Middle frontal gyrus (tissue), 1 donor: ENCODE measurements at regions not wholly inside any gene's neighbourhood (a gene's known extent, or its start where the extent isn't known, plus 50 kb on each side); places are given as distances from the start of the nearest gene placed in this dataset.
A peak's percentile ranks its signal among the peaks of the same experiment; 100 is the strongest.

Experiments
- DNase-seq: peaks from one replicate; pipeline ENCODE4 v3.0.0-alpha.2; 2015; ENCODE audit warnings: low spot score; ENCODE audit errors: extremely low spot score

DNA sequence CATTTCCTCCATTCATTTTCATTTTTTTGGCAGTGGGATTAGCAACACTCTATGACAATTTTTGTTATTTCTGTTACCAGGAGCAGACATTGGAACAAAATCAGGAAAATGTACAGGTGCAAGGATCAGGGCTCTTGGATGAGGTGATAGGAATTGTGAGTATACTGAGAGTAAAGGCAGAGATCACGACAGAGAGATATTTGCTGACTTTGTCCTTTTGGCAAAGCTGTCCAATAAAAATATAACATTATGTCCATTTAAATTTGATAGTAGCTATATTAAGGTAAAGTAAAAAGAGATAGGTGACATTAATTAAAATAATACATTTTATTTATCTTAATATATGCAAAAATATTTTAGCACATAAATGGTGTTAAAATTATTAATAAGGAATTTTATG is 373.1 kb upstream of the GNPDA2 start:
- no peak for DNase-seq

DNA sequence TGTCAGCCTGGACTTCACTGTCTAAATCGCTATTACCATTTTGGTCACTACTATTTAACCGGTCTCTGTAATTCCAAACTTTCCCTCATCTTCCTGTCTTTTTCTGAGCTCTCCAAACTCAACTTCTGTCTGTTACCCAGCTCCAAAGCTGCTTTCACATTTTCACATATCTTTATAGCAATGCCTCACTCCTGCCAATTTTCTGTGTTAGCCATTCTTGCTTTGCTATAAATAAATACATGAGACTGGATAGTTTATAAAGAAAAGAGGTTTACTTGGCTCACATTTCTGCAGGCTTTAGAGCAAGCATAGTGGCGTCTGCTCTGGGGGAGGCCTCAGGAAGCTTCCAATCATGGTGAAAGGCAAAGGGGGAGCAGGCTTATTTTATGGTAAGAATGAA is 368.3 kb upstream of the GNPDA2 start:
- no peak for DNase-seq

DNA sequence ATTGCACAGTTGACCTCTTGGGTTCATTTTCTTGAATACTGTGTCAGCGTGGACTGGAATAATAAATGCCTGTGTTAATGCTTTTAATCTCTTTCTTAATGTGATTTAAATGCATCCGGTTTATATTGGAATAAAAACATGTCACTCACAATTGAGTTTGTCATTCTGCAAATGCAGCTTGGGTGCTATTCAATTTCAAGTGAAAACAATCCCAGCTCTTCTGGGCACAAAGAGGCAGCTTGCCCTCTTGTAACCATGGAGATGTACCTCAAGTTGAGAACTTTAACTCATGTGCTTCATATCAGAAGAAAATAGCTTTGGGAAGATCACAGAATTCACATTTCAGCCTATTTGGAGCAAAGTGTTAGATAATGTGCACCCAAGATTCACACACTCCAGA is 355.7 kb upstream of the GNPDA2 start:
- no peak for DNase-seq

DNA sequence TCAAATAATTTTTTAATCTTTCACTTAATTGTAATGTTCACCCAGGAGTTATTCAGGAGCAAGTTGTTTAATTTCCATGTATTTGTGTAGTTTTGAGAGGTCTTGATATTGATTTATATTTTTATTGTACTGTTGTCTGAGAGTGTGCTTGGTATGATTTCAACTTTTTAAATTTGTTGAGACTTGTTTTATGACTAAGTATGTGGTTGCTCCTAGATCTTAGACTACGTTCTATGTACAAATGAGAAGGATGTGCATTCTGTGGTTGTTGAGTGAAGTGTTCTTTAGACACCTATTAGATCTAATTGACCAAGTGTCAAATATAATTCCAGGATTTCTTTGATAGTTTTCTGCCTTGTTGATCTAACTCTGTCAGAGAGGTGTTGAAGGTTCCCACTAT is 353.3 kb upstream of the GNPDA2 start:
- no peak for DNase-seq

DNA sequence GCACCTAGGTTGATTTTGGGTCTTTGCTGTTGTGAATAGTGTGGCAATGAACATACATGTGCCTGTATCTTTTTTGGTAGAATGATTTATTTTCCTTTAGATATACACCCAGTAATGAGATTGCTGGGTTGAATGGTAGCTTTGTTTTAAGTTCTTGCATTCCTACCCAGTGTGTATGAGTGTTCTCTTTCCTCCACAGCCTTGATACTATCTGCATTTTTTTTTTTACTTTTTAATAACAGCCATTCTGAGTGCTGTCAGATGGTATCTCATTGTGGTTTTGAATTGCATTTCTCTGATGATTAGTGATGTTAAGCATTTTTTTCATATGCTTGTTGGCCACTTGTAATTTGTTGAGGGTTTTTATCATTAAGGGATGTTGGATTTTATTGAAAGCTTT is 351.8 kb upstream of the GNPDA2 start:
- DNase-seq: no peak

GRCh38 chr4:45072981-45073380 is 346.6 kb upstream of the GNPDA2 start:
- no peak for DNase-seq

DNA sequence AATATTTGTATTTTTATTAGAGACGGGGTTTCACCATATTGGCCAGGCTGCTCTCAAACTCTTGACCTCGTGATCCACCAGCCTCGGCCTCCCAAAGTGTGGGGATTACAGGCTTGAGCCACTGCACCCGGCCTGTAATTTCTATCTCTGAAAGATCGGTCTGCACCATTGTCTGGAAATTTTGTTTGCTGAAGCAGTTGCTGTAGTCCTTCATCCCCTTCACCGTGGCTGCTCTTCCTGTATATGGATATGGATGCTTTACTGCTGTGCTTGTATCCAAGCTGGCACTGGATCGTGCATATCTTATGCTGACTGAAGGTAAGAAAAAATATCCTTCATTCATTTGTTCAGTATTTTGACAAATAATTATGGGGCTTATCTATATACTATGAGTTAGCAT is 338.4 kb upstream of the GNPDA2 start:
- DNase-seq: no peak

GRCh38 chr4:45063696-45064095 is 337.3 kb upstream of the GNPDA2 start:
- DNase-seq: no peak

GRCh38 chr4:45062935-45063545 is 336.7 kb upstream of the GNPDA2 start:
- DNase-seq: peak; percentile 41

- DNase-seq: no peak
Measured at GRCh38 chr4:45043911-45044310, 317.6 kb upstream of the GNPDA2 start.

DNA sequence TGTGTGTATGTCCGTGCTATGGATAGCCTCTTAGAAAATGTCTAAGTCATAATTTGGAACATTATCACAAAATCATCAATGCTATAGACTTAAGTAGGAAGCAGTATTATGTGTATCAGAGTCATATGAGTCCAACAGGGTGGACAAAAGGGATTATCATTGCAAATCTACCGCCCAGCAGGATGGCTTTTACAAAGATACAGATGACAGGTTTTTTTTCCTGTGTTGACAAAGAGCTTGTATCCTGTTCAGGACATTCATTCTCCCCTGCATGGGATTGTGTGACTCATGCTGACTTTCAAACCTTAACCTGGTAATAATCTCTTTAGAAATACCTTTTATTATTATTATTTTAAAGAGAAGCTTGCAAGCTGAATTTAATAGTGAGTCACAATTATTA is 310.3 kb upstream of the GNPDA2 start:
- no peak for DNase-seq

DNA sequence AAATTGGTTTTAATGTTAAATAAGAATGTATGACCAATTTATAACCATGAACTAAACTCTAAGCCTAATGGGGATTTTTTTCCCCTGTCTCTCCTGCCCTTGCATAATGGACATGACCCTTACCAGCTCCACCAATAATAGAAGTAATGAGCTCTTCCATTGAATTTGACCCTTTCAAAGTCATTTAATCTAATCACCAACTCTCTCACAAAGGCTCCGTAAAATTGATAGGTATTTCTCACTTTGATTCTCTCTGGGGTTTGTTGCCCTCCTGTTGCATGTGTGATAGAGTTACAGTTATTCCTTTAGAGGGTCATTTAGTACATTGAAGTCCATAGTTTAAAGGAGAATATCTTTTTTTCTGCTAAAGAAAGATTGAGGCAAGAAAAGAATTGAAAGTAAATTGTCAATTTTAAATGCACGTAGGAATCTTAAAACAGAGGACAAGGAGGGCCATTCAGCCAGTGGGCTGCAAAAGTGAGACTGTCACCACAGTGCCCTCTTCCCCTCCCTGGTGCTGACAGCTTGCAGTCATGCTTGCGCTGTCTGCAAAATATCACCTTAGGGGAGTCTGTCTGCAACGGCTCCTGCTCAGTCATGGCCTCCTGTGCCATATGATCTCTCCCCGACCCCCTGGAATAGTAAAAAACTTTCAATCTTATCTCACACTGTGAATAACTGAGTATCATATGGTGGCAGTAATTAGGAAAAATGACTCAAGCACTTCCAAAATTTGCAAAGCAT is 307.5 kb upstream of the GNPDA2 start:
- DNase-seq: no peak

DNA sequence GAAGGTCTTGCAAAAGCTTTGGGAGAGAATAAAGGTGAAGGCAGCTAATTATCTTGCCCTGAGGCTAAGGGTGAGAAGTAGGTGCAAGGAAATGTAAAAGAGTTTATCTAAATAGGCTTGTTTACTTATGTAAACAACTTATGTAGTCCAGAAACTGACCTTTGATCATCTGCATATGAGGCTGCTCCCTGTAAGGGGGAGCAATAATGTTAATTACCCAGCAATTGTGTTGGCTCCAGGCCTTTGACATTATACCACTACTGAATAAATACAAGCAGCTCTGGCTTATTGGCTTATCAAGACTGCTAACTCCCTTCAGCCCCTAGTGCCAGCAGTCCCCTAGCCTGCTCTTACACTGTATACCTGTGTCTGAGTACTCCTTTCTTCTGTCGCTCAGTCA is 303.7 kb upstream of the GNPDA2 start:
- no peak for DNase-seq

- DNase-seq: no peak
Measured at GRCh38 chr4:45007508-45007907, 281.2 kb upstream of the GNPDA2 start.

DNA sequence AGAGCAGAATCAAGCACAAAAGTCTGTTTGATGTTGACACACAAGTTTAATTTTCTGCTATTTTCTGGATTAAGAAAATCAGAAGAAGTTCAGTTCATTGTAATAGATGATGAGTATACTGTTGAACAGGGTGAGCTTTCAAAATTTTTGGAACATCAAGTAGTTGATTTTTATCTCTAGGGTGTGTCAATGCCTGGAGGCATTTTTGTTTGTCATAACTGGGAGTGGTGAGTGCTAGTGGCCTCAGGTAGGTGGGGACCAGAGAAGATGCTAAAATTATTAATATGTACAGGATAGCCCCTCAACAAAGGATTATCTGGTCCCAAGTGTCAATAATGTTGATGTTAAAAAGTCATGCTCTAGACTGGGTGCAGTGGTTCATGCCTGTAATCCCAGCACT is 279.7 kb upstream of the GNPDA2 start:
- DNase-seq: no peak

DNA sequence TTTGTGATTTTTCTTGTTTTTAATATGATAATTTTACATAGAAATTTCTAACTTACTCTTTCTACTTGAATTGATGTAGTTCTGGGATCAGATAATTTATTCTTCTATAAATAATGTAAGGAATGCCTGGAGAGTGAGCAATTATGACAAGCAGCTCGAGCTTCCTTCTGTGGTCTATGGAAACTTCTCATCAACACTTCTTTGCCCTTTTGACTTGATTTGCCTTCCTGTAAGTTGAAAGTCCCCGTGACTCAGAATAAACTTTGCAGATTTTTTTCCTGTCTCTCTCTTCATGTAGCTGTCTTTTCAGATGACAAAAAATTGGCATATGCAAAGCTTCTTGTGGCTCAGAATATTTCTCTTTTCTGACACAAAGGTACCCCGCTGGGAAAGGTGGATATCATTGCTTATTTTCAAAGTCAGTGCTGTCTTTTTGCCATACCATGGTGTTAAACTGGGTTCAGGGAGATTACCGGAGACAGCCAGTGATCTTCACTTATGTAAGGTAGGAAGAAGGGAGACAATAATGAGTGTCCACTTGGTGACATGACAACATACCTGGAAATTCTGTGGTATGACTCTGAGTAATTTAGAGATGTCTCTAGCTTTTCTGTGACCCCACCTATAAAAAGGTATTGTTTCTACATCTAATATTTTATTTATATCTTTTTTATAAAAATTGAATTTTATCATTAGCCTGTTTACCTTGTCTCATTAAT is 278.6 kb upstream of the GNPDA2 start:
- DNase-seq: no peak

- DNase-seq: no peak
Measured at GRCh38 chr4:45004326-45004725, 278.0 kb upstream of the GNPDA2 start.

GRCh38 chr4:44996276-44996845 is 270.0 kb upstream of the GNPDA2 start:
- DNase-seq: no peak

DNA sequence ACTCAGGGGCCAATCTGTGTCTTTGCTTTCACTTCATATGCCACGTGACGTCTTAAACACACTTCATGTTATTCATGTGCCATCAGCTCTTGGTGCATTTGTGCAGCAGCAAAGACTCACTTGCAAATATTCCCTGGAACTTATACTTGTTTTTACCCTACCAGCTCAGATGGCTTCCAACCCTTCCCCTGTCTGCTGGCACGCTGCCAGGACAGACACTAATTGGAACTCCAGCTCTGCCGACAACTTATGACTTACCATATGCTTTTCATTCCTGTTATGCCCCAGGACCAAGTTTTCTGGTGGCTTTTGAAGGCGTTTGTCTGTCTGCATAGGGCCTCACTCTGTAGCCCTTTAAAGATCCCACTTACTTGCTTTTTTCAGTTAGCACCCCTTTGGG is 261.7 kb upstream of the GNPDA2 start:
- no peak for DNase-seq

DNA sequence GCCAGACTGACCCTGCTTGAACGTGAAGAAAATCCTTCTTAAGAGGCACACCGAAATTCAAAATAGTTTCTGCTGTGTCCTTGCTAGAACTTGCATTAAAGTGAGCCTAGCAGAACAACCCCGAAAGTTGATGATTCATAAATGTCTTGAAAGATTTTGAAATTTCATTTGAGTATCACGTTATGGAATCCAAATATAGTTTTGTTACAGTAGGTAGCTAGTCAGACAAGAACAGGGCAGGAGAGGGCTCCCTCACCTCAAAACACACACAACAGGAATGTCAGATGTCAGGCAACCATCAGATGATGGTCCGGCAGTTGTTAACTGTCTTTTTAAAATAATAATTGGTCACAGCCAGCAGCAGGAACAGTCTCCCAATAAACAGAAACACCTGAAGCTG is 259.6 kb upstream of the GNPDA2 start:
- no peak for DNase-seq

DNA sequence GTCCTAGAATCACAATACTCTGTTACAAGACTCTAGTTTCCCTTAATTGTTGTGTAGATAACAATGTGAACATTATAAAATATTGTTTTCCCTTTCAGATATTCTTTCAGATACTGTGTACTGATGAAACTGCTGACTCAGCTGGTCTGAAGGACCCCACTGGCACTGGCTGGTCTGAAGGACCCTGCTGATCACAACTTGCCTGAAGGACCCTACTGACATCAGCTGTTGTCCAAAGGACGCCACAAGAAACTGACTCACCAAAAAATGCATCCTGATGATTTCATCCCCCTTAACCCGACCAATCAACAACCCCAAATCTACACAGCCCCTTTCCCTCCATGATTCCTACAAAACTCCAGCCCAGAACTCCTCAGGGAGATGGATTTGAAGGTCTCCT is 258.8 kb upstream of the GNPDA2 start:
- DNase-seq: no peak

DNA sequence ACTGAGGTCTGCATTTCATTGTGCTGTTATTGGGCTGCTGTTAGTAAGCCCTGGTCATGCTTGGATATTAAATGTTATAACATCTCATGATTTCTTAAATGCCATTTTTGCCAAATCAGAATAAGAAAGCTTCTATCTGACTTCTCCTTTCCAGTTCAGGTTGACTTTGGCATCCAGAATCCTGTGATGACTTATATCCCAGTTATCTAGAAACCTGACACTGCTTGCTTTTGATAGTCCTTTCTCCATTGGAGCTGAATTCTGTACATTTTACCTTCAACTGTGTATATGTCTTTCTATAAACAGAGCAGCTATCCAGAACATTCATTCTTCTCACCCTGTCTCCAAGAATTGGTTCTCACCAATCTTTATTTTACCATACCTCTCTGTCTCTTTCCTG is 257.7 kb upstream of the GNPDA2 start:
- no peak for DNase-seq
